Body of pancreas (tissue), 4 donors: ENCODE measurements at regions not wholly inside any gene's neighbourhood (a gene's known extent, or its start where the extent isn't known, plus 50 kb on each side); places are given as distances from the start of the nearest gene placed in this dataset.

Source experiments
- CTCF ChIP-seq, 7 experiments: fragments of 450-650 bp in 4 of 7; fragments of 200-600 bp in 3 of 7; sonication (generic) in 3 of 7; IDR thresholded peaks; one replicate each; pipeline ENCODE4 v1.5.1; 2016 to 2019; ENCODE audit warnings: antibody characterized with exemption in 7 of 7
- POLR2A ChIP-seq, 3 donors: fragments of 450-650 bp; IDR thresholded peaks; one replicate each; pipeline ENCODE4 v1.6.1; 2016; ENCODE audit warnings: antibody characterized with exemption in 3 of 3, mild to moderate bottlenecking in 2 of 3

- TF ChIP-seq CTCF (IDR thresholded peaks at IDR 0.05): no peak
- TF ChIP-seq POLR2A (IDR thresholded peaks at IDR 0.05): no peak
These were observed 624.9 kb upstream of the FOXG1 start for GRCh38 chr14:28141662-28142061.
